NCI-H2227 (cell line): ENCODE measurements at regions not wholly inside any gene's neighbourhood (a gene's known extent, or its start where the extent isn't known, plus 50 kb on each side); places are given as distances from the start of the nearest gene placed in this dataset.

Experiments used
- DNase-seq: peaks from one replicate; lab custom pipeline; 2025; ENCODE audit not compliant: unreplicated experiment; lab: John Stamatoyannopoulos, UW

DNA sequence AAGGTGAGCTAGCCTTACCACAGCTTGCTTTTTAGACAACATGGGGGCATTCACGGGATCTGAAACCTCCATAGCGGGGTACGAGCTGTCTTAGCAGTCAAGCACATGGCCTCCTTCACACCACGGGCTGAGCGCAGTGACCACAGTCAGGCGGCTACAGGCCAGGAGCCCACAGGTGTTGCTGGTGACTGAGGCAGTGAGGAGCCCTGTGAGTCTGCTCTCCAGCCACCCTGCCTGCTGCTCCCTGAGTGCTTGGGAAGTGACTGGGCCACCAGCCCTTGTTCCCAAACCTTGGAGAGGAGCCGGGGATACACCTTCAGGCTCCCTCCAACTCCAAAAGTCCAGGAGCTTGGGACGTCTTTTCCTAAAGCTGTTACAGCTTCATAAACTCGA is 418.1 kb upstream of the MYT1L start:
- DNase-seq: no peak

DNA sequence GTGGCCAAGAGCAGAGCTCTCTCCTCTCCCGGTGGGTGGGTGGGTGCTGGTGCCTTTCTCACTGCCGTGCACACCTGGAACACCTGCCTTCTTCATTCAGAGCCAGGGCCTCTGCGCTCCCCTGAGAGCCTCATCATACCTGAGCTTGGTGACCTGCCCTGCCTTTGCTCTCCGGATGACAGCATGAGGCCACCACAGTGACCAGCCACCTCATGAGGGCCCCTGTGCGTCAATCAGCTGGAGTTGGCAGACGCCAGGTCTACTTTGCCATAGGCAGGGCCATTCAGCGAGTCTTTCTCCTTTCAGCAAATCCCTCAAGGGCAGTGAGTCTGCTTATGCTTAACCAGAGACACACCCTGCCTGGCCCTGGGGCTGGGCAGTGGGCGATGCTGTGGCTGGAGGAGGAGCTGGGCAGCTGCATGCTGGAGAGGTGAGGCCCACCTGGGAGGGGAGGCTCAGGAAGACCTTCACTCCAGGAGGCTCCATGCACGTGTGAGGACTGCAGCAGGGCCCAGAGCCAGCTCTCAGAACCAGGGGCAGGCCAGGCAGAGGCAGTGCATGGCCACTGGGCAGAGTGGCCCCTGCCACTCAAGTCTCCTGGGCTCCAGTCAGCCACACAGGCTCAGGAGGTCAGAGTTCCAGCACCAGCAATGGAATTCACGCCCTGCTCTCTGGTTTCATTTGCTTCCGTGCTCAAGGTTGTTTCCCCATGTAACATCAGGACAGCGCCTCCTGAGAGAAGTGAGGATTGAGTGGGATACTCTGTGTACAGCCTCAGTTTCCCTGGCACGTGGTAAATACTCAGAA is 417.5 kb upstream of the MYT1L start:
- no peak for DNase-seq

DNA sequence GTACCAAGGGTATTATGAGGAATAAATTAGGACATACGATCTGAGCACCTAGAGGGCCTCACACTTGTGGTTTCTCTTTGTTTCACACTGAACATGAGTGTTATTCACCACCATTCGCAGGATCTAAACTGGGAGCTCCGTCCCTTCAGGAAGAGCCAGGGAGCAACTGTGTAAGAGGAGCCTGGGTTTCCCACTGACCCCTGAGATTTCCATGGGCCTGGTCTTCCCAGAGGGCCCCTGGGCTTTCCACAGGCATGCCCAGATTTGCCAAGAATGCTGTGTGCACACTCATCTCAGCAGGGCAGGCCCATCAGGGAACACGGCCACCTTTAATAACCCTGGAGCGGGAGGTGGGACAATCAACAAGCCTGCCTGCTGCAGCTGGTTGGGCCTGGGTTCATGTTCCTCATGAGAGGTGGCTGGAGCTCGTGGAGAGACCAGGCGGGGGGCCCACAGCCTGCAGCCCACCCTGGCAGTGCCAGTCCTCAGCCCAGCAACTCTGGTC is 416.8 kb upstream of the MYT1L start:
- DNase-seq: no peak

DNA sequence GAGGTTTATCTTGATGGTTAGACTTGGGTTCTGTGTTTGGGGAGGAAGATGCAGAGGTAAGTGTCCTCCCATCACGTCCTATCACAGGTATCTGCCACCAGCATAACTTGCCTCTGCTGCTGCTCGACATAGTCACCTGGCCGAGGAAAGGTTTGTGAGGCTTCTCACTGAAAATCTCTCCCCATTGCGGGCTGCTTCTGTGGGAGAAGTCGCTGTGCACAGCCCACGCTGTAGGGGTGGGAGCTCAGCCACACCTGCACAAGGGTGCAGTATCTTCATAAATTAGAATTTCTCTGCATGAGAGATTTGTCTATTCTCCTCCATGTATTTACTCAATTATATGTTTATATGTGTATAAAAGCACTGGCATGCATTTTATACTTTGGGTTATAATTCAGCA is 415.7 kb upstream of the MYT1L start:
- DNase-seq: no peak

DNA sequence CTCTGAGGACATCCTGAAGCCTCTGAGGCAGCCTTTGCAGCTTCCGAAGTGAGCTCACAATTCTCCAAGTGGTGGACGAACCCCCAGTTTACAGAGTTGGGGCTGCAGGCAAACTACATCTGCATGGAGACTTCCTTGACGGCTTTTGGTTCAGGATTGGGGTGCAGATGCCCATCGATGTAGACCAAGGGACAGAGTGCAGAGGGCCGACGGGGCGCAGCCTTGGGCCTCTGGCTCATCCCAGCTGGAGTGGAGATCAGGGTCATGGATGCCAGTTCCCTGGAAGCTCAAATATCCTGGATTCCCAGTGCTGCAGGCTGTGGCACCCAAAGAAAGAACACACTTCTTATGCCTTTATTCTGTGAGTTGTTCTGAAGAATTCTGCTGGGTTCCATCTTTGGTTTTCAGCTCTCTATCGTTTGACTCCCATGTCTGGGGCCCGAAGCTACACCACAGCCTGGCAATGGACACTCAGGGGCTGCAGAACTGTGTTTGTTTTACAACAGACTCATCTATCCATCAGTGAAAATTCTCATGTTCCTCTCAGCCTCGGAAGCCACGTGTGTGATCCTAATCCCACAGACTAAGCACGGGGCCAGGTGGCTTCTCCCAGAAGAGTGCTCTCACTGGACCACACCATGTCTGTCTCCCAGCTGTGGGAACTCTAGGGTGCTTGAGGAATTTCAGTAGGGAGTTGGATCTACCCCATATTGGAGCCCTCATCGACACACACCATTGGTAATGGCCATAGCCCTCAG is 414.1 kb upstream of the MYT1L start:
- no peak for DNase-seq

DNA sequence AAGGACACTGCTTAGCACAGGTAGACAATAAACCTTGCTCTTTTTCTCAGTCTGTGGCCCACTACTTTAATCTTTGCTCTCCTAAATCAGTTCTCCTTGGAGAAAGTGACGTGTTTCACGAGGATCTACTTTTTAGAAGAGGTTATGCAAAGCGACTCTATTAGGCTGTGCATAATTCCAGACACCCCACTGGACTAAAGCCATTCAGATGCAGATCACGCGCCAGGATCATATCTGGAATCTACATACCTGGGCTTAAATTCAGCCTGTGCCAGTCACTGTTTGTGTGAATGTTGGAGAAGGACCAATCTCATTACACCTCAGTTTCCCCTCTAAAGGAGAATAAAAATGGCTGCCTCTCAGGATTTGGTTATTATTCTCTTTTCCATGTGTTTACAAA is 413.0 kb upstream of the MYT1L start:
- no peak for DNase-seq

DNA sequence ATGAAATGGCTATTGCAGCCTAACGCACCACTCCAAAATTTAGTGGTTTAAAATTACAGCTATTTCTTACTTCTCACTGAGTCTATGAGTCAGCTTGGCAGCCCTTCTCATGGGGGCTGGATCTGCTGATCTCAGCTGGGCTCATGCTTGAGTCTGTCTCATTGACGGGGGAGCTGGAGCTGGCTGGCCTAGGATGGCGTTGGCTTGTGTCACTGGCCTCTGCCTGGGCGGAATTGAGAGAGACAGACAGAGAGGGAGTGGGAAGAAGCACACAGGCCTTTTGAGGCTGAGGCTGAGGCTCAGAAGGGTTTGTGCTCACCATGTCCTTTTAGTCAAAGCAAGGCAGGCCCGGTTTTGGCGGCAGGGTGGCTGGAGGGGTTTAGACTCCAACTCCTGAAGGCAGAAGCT is 412.1 kb upstream of the MYT1L start:
- DNase-seq: peak; percentile 15

DNA sequence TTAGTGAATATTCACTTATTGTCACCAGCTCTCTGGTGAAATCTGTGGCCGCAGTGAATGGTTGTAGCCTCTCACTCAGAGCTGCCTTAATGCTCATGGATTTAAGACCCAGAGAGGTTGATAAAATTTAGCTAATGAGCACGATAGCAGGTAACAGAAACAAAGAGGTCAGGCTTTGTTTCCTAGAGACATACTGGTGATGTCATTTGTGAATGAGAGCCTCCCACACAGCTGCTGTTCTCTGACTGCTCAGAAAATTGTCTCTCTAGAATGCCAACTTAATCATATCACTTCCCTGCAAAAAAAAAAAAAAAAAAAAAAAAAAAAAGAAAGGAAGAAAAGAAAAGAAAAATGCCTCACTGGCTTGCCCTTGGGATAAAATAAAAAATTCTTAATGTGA is 411.7 kb upstream of the MYT1L start:
- peak; percentile 6 for DNase-seq

DNA sequence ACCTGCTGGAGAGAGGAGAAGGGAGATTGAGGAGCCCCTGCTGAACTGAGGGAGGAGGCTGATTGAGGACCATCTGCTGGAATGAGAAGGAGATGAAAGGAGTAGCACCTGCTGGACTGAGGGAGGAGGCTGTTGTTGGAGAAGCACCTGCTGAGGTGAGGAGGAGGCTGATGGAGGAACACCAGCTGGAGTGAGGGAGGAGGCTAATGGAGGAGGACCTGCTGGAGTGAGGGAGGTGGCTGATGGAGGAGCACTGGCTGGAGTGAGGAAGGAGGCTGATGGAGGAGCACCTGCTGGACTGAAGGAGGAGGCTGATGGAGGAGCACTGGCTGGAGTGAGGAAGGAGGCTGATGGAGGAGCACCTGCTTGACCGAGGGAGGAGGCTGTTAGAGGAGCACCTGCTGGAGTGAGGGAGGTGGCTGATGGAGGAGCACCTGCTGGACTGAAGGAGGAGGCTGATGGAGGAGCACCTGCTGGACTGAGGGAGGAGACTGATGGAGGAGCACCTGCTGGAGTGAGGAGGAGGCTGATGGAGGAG is 409.2 kb upstream of the MYT1L start:
- no peak for DNase-seq

DNA sequence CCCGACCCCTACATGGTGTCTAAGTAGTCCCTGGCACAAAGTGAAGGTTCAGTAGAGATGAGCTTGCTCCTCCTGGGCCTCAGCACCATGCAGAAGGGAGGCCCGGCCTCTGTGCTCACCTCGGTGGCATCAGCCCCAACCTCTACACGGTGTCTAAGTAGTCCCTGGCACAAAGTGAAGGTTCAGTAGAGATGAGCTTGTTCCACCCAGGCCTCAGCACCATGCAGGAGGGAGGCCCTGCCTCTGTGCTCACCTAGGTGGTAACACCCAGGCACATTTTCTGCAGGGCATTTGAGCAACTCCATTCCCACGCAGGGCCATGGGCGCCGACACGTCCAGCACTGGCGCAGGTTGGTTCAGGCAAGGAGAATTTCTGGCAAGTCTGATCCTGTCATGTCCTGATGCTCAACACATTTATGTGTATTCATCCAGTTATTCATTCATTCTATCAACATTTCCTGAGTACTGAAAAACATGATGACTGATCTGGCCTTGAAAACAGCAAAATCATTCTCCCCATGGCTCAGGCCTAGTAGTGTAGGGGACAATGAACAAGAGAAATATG is 408.2 kb upstream of the MYT1L start:
- no peak for DNase-seq

DNA sequence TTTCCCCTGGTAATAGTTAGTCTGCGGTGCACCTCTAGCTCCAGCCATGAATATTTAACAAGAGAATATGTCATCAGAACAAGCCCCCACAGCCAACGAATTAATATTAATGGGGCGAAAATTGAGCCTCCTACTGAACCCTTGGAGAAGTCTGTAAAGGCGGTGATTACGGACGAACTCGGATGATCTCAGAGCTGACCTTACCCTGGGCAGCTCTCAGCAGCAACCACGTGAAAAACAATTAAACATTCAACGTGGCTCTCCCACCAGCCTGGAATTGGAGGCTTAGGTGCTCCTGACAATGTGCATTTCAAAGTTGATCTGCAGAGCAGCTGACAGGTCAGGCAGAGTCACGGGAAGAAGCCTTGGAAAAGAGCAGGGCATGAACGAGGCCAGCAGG is 407.6 kb upstream of the MYT1L start:
- DNase-seq: peak; percentile 31

DNA sequence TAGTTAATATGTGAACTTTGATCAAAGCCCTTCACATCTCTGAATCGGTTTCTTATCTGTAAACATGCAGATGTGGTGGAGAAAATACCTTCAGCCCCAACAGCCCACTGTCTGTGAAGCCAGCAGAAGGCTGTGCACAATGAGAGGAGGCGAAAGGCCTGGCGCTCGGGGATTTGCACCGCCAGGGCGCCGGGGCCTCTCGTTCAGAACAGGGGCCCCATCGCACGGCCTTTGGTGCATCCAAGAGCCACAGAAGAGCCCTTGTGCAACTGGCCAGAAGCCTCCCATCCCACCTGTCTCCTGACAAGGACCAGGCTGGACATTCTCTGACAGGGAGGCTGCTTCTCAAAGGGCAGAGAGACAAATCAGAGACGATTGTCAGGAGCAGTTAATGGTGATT is 407.2 kb upstream of the MYT1L start:
- DNase-seq: no peak

DNA sequence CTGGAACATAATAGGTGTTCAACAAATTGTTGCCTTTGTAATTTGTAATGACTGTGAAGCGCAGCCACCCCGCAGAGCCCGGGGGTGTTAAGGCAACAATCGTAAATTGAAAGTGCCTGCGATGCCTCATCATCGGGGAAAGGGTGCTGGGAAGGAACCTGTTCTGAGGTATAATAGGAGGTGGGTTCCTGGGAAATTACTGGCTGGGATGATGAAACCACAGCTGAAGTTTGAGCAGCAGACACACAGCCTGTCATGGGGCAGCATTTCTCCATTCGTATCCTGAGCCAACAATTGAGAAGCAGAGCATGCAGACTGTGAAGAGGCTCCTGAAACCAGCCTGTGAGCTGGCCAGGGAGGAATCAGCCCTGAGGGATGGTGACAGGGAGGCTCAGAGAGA is 404.0 kb upstream of the MYT1L start:
- DNase-seq: peak; percentile 43

DNA sequence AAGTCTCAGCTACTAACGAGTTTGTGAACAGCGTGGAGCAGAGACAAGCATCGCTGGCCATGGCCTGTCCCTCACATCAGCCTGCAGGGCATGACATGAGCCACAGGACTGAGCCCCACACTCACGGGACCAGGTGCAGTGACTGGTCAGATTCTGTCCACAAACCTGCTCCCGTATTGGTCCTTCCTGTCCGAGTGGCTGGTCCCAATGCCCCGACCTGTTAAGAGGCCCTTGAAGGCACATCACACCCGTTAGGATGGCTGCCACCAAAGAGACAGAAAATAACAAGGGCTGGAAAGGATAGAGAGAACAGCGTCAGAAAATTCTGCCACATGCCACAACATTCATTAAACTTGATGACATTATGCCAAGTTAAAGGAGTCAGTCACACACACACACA is 403.2 kb upstream of the MYT1L start:
- no peak for DNase-seq

DNA sequence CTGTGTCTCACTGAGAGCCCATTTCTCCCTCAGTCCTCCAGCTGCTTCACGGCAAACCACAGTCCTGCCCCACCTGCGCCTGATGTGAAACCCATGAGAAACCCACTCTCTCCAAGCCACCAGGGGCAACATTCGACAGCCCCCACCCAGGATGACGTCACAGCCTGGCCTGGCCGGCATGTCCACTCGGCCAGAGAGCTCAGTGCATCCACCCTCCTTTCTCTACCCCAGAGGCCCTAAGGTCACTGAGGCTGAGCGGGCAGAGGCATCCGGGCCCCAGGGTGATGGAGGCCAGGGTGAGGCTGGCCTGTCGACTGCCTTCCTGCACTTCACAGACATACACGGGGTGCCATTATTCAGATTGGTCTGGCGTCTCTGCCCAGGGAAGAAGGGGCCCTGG is 402.7 kb upstream of the MYT1L start:
- DNase-seq: no peak

DNA sequence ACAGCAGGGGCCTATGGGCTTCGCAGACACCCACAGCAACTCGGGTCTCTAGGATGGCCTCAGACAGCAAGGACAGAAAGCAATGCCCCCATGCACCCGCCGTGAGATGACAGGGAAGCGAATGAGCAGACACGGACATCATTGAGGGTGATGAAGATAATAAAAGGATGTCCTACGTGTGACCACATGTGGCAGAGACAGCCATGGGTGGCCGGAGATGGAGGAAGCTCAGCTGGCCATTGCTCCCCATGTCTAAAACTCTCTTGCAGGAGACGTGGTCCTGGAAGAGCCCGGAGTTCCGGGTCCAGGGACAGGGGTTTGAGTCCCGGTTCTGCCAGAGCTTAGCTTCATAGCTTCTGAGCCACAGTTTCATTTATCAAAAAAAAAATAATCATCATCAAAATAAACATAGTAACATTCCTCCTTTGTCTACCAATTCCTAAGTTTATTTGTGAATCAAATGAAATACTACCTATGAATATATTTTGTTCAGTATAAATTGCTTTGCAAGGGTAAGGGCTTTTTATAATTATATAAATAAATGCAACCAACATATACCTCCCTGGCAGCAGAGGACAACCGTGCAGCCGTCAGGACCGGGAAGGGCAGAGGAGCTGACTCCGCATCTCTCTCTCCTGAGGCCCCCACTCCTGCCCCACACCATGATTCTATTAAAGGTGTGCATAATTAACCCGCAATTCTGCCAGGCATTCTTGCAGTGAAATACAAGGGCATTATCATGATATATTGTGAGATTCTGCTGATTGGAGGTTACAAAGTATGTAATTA is 401.4 kb upstream of the MYT1L start:
- no peak for DNase-seq

DNA sequence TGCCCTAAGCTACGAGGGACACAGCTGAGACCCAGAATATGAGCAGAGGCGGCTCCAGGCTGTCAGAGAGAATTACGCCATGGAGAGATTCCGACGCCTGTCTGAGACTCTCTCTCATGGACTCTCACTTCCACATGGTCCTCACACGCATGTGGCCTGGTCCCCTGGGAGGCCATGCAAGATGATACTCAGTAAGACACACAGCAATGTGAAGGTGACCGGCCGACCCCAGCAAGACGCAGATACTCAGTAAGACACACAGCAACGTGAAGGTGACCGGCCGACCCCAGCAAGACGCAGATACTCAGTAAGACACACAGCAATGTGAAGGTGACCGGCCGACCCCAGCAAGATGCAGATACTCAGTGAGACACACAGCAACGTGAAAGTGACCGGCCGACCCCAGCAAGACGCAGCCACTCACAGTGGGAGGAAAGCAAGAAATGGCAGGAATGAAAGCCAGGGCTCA is 400.8 kb upstream of the MYT1L start:
- no peak for DNase-seq

DNA sequence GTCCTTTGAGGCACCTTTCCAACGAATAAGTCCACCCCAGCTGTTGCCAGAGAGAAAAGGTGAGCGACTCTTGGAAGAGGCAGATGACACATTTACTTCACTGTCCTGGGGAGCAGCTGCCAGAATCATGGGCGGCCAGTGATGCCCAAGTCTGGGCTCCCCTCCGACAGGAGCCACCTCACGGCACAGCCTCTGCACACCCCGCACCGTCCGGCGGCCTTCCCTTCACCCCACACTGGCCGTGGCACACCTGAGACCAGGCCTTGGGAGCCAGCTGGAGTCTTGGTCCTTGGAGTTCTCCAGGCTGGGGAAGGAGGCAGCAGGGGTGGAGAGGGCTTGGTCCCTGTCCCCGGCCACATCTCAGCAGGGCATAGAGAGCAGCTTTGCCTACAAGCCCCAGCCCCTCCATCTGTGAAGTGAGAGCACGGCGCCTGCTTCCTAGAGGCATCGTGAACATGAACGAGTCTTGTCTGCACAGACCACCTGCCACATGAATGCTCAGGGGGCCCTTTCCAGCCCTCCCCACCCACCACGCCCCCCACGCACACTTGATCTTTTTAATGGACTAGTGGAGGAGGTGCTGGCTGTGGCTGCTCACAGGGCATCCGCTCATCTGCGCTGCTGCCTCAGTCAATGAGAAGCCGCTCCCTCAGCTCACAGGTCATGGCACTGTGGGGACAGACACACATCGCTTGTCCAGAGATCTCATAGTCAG is 400.2 kb upstream of the MYT1L start:
- DNase-seq: no peak

DNA sequence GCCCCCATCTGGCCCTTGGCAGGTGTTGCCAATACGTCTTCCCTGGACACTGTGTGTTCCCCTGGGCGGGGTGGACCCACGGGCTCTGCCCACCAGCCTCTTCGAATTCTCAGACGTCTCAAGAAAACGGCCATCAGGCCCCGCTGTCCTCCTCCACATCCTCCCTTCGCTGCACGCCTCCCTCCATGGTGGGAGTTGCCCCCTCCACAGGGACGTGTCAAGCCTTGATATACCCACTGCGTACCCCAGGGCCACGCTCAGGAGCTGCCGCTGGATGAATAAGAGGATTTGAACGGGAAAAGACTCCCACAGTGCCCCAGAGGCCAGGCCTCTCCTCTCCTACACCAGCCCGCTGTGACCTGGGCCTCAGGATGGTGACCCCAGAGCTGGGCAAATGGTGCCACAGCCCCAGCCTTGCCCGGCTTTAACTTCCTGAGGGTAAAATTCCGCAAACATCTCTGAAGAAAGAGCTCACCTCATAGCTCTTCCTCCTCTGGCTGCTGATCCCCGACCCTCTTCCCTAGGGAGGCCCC is 399.3 kb upstream of the MYT1L start:
- DNase-seq: no peak

DNA sequence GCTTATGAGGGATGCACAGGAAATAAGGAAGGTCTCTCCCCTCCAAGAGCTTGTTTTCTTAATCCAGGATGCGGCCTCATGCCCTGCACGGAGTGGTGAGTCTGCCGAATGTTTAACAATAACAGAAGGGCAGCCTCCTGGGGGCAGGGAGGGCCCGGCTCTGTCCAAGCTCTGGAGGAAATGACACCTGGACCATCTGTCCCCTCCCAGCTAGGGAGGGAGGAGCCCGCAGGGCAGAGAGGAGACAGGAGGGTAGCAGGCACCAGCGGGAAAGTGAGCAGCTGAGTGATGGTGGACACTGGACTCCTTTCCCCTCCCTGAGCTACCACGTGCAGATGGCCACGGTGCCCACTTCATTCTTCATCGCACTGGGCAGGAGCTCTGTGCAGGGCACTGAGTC is 398.2 kb upstream of the MYT1L start:
- no peak for DNase-seq
